ENCODE measurements at regions not wholly inside any gene's neighbourhood (a gene's known extent, or its start where the extent isn't known, plus 50 kb on each side); places are given as distances from the start of the nearest gene placed in this dataset.

DNA sequence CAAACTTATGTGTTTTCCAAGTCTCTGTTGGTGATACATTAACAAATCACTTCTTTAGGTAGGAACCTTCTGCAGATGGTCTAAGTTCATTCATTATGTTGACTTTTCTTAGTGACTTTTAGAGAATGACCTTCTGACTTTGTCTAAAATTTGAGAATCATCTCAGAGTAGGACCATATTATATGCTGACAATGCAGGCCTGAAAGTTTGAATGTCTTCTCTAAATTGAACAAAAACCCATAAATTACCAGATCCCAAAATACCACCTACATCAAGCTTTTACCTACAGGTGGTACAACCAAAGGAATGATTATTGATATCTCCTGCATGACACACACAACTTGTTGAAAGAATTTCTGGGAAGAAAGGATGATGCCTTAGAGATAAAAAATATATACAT is 191.5 kb downstream of the SOD2 start:
- no peak for TF ChIP-seq CTCF (IDR thresholded peaks at IDR 0.05; ENCODE audit: low read depth, low read length, poor library complexity, severe bottlenecking)
- TF ChIP-seq EZH2phosphoT487 (IDR thresholded peaks at IDR 0.05; ENCODE audit: borderline replicate concordance, low read length) = no peak
